ENCODE measurements at regions not wholly inside any gene's neighbourhood (a gene's known extent, or its start where the extent isn't known, plus 50 kb on each side); places are given as distances from the start of the nearest gene placed in this dataset.

DNA sequence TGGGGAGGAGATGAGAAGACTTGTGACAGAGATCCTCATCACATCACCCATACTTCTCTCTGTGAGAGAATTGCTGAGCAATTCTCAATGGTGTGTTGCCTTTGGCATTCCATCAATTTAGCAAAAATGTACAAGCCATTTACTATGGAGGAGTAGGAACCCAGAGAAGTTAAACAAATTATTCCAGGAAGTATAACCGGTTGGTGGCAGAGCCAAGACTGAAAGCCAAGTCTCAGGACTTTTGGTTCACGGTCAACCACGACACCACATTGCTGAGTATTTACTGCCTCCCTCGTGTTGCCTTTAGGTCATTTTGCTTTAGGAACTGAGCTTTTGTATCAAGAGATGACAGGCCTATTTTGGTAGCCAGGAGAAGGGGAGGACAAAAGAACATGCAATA, 88.0 kb upstream of the ELMO1 start:
- Histone ChIP-seq H3K27ac (ENCODE audit: low read depth, low read length, poor library complexity, severe bottlenecking) (no peak overlapping the region), H3K9ac (ENCODE audit: low read length) (no peak overlapping the region), H3K9me2 (ENCODE audit: low read depth, low read length) (no peaks in the 10 kb centered on the region), H3K27me3 (ENCODE audit: insufficient read depth, low read length) (no peaks in the 10 kb centered on the region), H3K36me3 (ENCODE audit: insufficient read depth, low read length) (no peaks in the 10 kb centered on the region), H2AFZ (ENCODE audit: low read length) (no peak overlapping the region), H4K20me1 (ENCODE audit: insufficient read depth, low read length) (no peaks in the 10 kb centered on the region), H3F3A (ENCODE audit: insufficient read depth, low read length) (no peaks in the 10 kb centered on the region), H3K4me1 (ENCODE audit: insufficient read depth, low read length, severe bottlenecking) (no peaks in the 10 kb centered on the region), H3K9me3 (ENCODE audit: low read length) (no peaks in the 10 kb centered on the region), H3K4me3 (ENCODE audit: low read depth, low read length, poor library complexity, severe bottlenecking) (no peak overlapping the region), H3K4me2 (ENCODE audit: low read length) (no peak overlapping the region), H3K79me2 (ENCODE audit: insufficient read depth, low read length) (no peaks in the 10 kb centered on the region)
- no peak for TF ChIP-seq EZH2 (IDR thresholded peaks at IDR 0.05; ENCODE audit: borderline replicate concordance, low read length)
- TF ChIP-seq, protein P1, sequence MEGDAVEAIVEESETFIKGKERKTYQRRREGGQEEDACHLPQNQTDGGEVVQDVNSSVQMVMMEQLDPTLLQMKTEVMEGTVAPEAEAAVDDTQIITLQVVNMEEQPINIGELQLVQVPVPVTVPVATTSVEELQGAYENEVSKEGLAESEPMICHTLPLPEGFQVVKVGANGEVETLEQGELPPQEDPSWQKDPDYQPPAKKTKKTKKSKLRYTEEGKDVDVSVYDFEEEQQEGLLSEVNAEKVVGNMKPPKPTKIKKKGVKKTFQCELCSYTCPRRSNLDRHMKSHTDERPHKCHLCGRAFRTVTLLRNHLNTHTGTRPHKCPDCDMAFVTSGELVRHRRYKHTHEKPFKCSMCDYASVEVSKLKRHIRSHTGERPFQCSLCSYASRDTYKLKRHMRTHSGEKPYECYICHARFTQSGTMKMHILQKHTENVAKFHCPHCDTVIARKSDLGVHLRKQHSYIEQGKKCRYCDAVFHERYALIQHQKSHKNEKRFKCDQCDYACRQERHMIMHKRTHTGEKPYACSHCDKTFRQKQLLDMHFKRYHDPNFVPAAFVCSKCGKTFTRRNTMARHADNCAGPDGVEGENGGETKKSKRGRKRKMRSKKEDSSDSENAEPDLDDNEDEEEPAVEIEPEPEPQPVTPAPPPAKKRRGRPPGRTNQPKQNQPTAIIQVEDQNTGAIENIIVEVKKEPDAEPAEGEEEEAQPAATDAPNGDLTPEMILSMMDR (IDR thresholded peaks at IDR 0.05; ENCODE audit: low read length), result no peak

- TF ChIP-seq, protein P1 (IDR thresholded peaks at IDR 0.05; ENCODE audit: low read length), result no peak
- no peak for TF ChIP-seq EZH2 (IDR thresholded peaks at IDR 0.05; ENCODE audit: borderline replicate concordance, low read length)
- no peaks in the 10 kb centered on the region for H3F3A ChIP-seq (ENCODE audit: insufficient read depth, low read length)
- H3K4me2 ChIP-seq (ENCODE audit: low read length), result no peak overlapping the region
- no peak overlapping the region for H2AFZ ChIP-seq (ENCODE audit: low read length)
- H3K4me3 ChIP-seq (ENCODE audit: low read depth, low read length, poor library complexity, severe bottlenecking), result no peak overlapping the region
- no peak overlapping the region for H3K9ac ChIP-seq (ENCODE audit: low read length)
- no peaks in the 10 kb centered on the region for H3K9me2 ChIP-seq (ENCODE audit: low read depth, low read length)
- H3K36me3 ChIP-seq (ENCODE audit: insufficient read depth, low read length), result no peaks in the 10 kb centered on the region
- no peaks in the 10 kb centered on the region for H3K27me3 ChIP-seq (ENCODE audit: insufficient read depth, low read length)
- H4K20me1 ChIP-seq (ENCODE audit: insufficient read depth, low read length), result no peaks in the 10 kb centered on the region
- no peaks in the 10 kb centered on the region for H3K4me1 ChIP-seq (ENCODE audit: insufficient read depth, low read length, severe bottlenecking)
- no peaks in the 10 kb centered on the region for H3K9me3 ChIP-seq (ENCODE audit: low read length)
- H3K27ac ChIP-seq (ENCODE audit: low read depth, low read length, poor library complexity, severe bottlenecking), result no peak overlapping the region
- no peaks in the 10 kb centered on the region for H3K79me2 ChIP-seq (ENCODE audit: insufficient read depth, low read length)
These were observed 88.8 kb upstream of the ELMO1 start for GRCh38 chr7:37537439-37537838.

- H3K9ac ChIP-seq (ENCODE audit: low read length), result no peak overlapping the region
- H3K9me3 ChIP-seq (ENCODE audit: low read length), result no peaks in the 10 kb centered on the region
- H3K4me1 ChIP-seq (ENCODE audit: insufficient read depth, low read length, severe bottlenecking), result no peaks in the 10 kb centered on the region
- no peaks in the 10 kb centered on the region for H3K36me3 ChIP-seq (ENCODE audit: insufficient read depth, low read length)
- H2AFZ ChIP-seq (ENCODE audit: low read length), result no peak overlapping the region
- no peaks in the 10 kb centered on the region for H3K9me2 ChIP-seq (ENCODE audit: low read depth, low read length)
- no peak overlapping the region for H3K4me3 ChIP-seq (ENCODE audit: low read depth, low read length, poor library complexity, severe bottlenecking)
- no peaks in the 10 kb centered on the region for H3K79me2 ChIP-seq (ENCODE audit: insufficient read depth, low read length)
- no peak overlapping the region for H3K27ac ChIP-seq (ENCODE audit: low read depth, low read length, poor library complexity, severe bottlenecking)
- no peaks in the 10 kb centered on the region for H3F3A ChIP-seq (ENCODE audit: insufficient read depth, low read length)
- H3K4me2 ChIP-seq (ENCODE audit: low read length), result no peak overlapping the region
- no peaks in the 10 kb centered on the region for H3K27me3 ChIP-seq (ENCODE audit: insufficient read depth, low read length)
- TF ChIP-seq, protein P1 (IDR thresholded peaks at IDR 0.05; ENCODE audit: low read length), result no peak
- no peak for TF ChIP-seq EZH2 (IDR thresholded peaks at IDR 0.05; ENCODE audit: borderline replicate concordance, low read length)
- no peaks in the 10 kb centered on the region for H4K20me1 ChIP-seq (ENCODE audit: insufficient read depth, low read length)
These were observed 90.3 kb upstream of the ELMO1 start for GRCh38 chr7:37538945-37539344.
